ENCODE measurements at regions not wholly inside any gene's neighbourhood (a gene's known extent, or its start where the extent isn't known, plus 50 kb on each side); places are given as distances from the start of the nearest gene placed in this dataset.

- intact Hi-C loops (cut with DNase I): no loop called here
- Histone ChIP-seq H3K27ac (no peak overlapping the region), H3K27me3 (no peaks in the 10 kb centered on the region), H3K36me3 (no peaks in the 10 kb centered on the region), H3K4me1 (no peaks in the 10 kb centered on the region), H3K4me3 (no peak overlapping the region), H3K9me3 (no peaks in the 10 kb centered on the region)
- TF ChIP-seq, protein P1, sequence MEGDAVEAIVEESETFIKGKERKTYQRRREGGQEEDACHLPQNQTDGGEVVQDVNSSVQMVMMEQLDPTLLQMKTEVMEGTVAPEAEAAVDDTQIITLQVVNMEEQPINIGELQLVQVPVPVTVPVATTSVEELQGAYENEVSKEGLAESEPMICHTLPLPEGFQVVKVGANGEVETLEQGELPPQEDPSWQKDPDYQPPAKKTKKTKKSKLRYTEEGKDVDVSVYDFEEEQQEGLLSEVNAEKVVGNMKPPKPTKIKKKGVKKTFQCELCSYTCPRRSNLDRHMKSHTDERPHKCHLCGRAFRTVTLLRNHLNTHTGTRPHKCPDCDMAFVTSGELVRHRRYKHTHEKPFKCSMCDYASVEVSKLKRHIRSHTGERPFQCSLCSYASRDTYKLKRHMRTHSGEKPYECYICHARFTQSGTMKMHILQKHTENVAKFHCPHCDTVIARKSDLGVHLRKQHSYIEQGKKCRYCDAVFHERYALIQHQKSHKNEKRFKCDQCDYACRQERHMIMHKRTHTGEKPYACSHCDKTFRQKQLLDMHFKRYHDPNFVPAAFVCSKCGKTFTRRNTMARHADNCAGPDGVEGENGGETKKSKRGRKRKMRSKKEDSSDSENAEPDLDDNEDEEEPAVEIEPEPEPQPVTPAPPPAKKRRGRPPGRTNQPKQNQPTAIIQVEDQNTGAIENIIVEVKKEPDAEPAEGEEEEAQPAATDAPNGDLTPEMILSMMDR (IDR thresholded peaks at IDR 0.05): no peak
- DNase-seq (no peak), ATAC-seq (no peak)
Observed at GRCh38 chr14:53336729-53337128, 183.6 kb upstream of the DDHD1 start.

GRCh38 chr14:53333809-53334208, 180.7 kb upstream of the DDHD1 start:
- no peak overlapping the region for H3K27ac ChIP-seq
- H3K4me3 ChIP-seq: no peak overlapping the region
- H3K36me3 ChIP-seq: no peaks in the 10 kb centered on the region
- no peaks in the 10 kb centered on the region for H3K27me3 ChIP-seq
- intact Hi-C loops (cut with DNase I): no loop called here
- TF ChIP-seq, protein P1 (IDR thresholded peaks at IDR 0.05): no peak
- no peaks in the 10 kb centered on the region for H3K9me3 ChIP-seq
- no peaks in the 10 kb centered on the region for H3K4me1 ChIP-seq
- no peak for DNase-seq
- ATAC-seq: no peak

DNA sequence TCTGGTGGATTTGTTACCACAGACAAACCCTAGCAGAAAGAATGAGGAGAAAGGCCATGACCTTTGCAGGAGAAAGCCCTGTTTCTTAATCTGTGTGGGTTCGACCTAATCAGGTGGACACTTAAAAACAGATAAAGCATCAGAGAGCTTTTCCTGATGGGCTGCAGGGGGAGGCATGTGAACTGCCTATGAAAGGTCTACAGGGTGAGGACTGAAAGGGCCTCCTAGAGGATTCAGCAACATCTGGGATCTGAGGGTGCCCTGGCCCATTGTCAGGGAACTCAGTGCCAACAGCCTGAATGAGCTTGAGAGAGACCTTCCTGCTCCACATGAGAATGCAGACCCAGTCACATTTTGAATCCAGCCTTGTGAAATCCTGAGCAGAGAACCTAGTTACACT, 178.8 kb upstream of the DDHD1 start:
- intact Hi-C loops (cut with DNase I): no loop called here
- no peak overlapping the region for H3K27ac ChIP-seq
- DNase-seq (no peak), ATAC-seq (no peak)
- TF ChIP-seq, protein P1 (IDR thresholded peaks at IDR 0.05): no peak
- no peaks in the 10 kb centered on the region for H3K9me3 ChIP-seq
- no peak overlapping the region for H3K4me3 ChIP-seq
- no peaks in the 10 kb centered on the region for H3K27me3 ChIP-seq
- no peaks in the 10 kb centered on the region for H3K36me3 ChIP-seq
- H3K4me1 ChIP-seq: no peaks in the 10 kb centered on the region

DNA sequence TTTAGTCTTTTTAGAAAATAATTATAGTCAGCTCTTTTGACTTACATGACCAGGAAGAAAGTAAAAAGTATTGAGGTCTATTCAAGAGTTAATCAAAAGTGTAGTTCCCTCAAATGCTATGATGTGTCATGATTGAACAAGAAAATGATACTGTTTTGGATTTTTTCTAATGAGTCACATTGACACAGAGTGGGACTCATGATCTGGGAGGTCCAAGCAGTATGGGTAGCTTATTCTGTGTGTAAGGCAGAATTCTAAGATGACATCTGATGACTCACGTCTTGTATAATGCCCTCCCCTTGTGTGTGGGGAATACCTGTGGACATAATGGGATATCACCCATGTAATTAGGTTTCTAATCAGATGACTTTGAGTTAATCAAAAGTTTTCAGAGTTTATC, 178.1 kb upstream of the DDHD1 start:
- no peak for DNase-seq
- Histone ChIP-seq H3K4me3 (no peak overlapping the region), H3K9me3 (no peaks in the 10 kb centered on the region), H3K4me1 (no peaks in the 10 kb centered on the region), H3K27me3 (no peaks in the 10 kb centered on the region), H3K27ac (no peak overlapping the region), H3K36me3 (no peaks in the 10 kb centered on the region)
- intact Hi-C loops (cut with DNase I): no loop called here
- no peak for ATAC-seq
- TF ChIP-seq, protein P1 (IDR thresholded peaks at IDR 0.05): no peak

- H3K36me3 ChIP-seq: no peaks in the 10 kb centered on the region
- no peak overlapping the region for H3K27ac ChIP-seq
- TF ChIP-seq, protein P1 (IDR thresholded peaks at IDR 0.05): no peak
- no peak for DNase-seq
- intact Hi-C loops (cut with DNase I): no loop called here
- no peak for ATAC-seq
- no peaks in the 10 kb centered on the region for H3K27me3 ChIP-seq
- no peaks in the 10 kb centered on the region for H3K4me1 ChIP-seq
- no peak overlapping the region for H3K4me3 ChIP-seq
- H3K9me3 ChIP-seq: no peaks in the 10 kb centered on the region
Observed at GRCh38 chr14:53330441-53330840, 177.3 kb upstream of the DDHD1 start.

- ATAC-seq (no peak), DNase-seq (no peak)
- Histone ChIP-seq H3K4me1 (no peaks in the 10 kb centered on the region), H3K4me3 (no peak overlapping the region), H3K9me3 (no peaks in the 10 kb centered on the region), H3K36me3 (no peaks in the 10 kb centered on the region), H3K27me3 (no peaks in the 10 kb centered on the region), H3K27ac (no peak overlapping the region)
- intact Hi-C loops (cut with DNase I): no loop called here
- TF ChIP-seq, protein P1 (IDR thresholded peaks at IDR 0.05): no peak
Observed at GRCh38 chr14:53328841-53329240, 175.7 kb upstream of the DDHD1 start.

Data from upper lobe of right lung (tissue), 1 donor.